ENCODE measurements at regions not wholly inside any gene's neighbourhood (a gene's known extent, or its start where the extent isn't known, plus 50 kb on each side); places are given as distances from the start of the nearest gene placed in this dataset.
"Not testable (repeated sequence)": the region's sequence is repeated elsewhere in the genome, so short reads cannot be mapped to it uniquely, and the experiment has no call there.

- DNase-seq: peak; percentile 90
Observed at GRCh38 chr7:149714081-149714909, 59.1 kb downstream of the ZNF467 start.

GRCh38 chr7:149713731-149714068 is 59.7 kb downstream of the ZNF467 start:
- no peak for DNase-seq

GRCh38 chr7:149713061-149713730 is 60.2 kb downstream of the ZNF467 start:
- no peak for DNase-seq

- no peak for DNase-seq
Observed at GRCh38 chr7:149708026-149708425, 65.4 kb downstream of the ZNF467 start.

- DNase-seq: no peak
Observed at GRCh38 chr7:149707448-149707886, 65.9 kb downstream of the ZNF467 start.

- no peak for DNase-seq
Observed at GRCh38 chr7:149706398-149706797, 67.0 kb downstream of the ZNF467 start.

GRCh38 chr7:149704507-149704906 is 68.9 kb downstream of the ZNF467 start:
- no peak for DNase-seq

- DNase-seq: no peak
Observed at GRCh38 chr7:149703044-149703650, 70.2 kb downstream of the ZNF467 start.

GRCh38 chr7:149701495-149702240 is 71.7 kb downstream of the ZNF467 start:
- DNase-seq: no peak

- DNase-seq: not testable (repeated sequence)
Observed at GRCh38 chr7:149697767-149698166, 75.6 kb downstream of the ZNF467 start.

GRCh38 chr7:149696280-149696679 is 77.1 kb downstream of the ZNF467 start:
- no peak for DNase-seq

- no peak for DNase-seq
Observed at GRCh38 chr7:149692557-149692982, 80.8 kb downstream of the ZNF467 start.

- DNase-seq: no peak
Observed at GRCh38 chr7:149692056-149692455, 81.3 kb downstream of the ZNF467 start.

GRCh38 chr7:149690688-149691446 is 82.5 kb downstream of the ZNF467 start:
- DNase-seq: no peak

- DNase-seq: no peak
Observed at GRCh38 chr7:149689291-149689721, 84.1 kb downstream of the ZNF467 start.

- no peak for DNase-seq
Observed at GRCh38 chr7:149688836-149689235, 84.6 kb downstream of the ZNF467 start.

GRCh38 chr7:149687820-149688219 is 85.6 kb downstream of the ZNF467 start:
- DNase-seq: not testable (repeated sequence)

- DNase-seq: no peak
Observed at GRCh38 chr7:149686449-149686848, 86.9 kb downstream of the ZNF467 start.

- no peak for DNase-seq
Observed at GRCh38 chr7:149686011-149686410, 87.4 kb downstream of the ZNF467 start.

- no peak for DNase-seq
Observed at GRCh38 chr7:149685455-149685854, 87.9 kb downstream of the ZNF467 start.

GRCh38 chr7:149683898-149684297 is 89.5 kb downstream of the ZNF467 start:
- DNase-seq: no peak

- no peak for DNase-seq
Observed at GRCh38 chr7:149683181-149683580, 90.2 kb downstream of the ZNF467 start.
